Activated effector memory CD4-positive, alpha-beta T cell treated with Interleukin-2 at 50 U/mL for 16 hours (primary cell): ENCODE measurements at regions not wholly inside any gene's neighbourhood (a gene's known extent, or its start where the extent isn't known, plus 50 kb on each side); places are given as distances from the start of the nearest gene placed in this dataset.
"Not testable (repeated sequence)": the region's sequence is repeated elsewhere in the genome, so short reads cannot be mapped to it uniquely, and the experiment has no call there.

Source experiments
- DNase-seq: peaks from one replicate; pipeline ENCODE4 v3.0.0-alpha.2; 2020

- DNase-seq, result no peak
Measured at GRCh38 chr17:36823850-36824677, 113.2 kb upstream of the LHX1 start.

GRCh38 chr17:36824678-36825101 is 112.6 kb upstream of the LHX1 start:
- no peak for DNase-seq

GRCh38 chr17:36825113-36825512 is 112.2 kb upstream of the LHX1 start:
- DNase-seq, result no peak

GRCh38 chr17:36825521-36825920 is 111.8 kb upstream of the LHX1 start:
- no peak for DNase-seq

GRCh38 chr17:36825951-36826350 is 111.3 kb upstream of the LHX1 start:
- DNase-seq, result no peak

- no peak for DNase-seq
Measured at GRCh38 chr17:36827081-36827480, 110.2 kb upstream of the LHX1 start.

- DNase-seq, result no peak
Measured at GRCh38 chr17:36829676-36830075, 107.6 kb upstream of the LHX1 start.

GRCh38 chr17:36833279-36833678 is 104.0 kb upstream of the LHX1 start:
- DNase-seq, result no peak

GRCh38 chr17:36835036-36835435 is 102.2 kb upstream of the LHX1 start:
- no peak for DNase-seq

GRCh38 chr17:36837195-36837938 is 99.9 kb upstream of the LHX1 start:
- DNase-seq, result no peak

GRCh38 chr17:36837939-36838272 is 99.4 kb upstream of the LHX1 start:
- DNase-seq, result no peak

- no peak for DNase-seq
Measured at GRCh38 chr17:36839256-36839655, 98.0 kb upstream of the LHX1 start.

GRCh38 chr17:36840796-36841195 is 96.5 kb upstream of the LHX1 start:
- DNase-seq, result no peak

GRCh38 chr17:36842231-36842819 is 95.0 kb upstream of the LHX1 start:
- DNase-seq, result no peak

GRCh38 chr17:36842963-36843558 is 94.2 kb upstream of the LHX1 start:
- no peak for DNase-seq

- DNase-seq, result no peak
Measured at GRCh38 chr17:36844013-36844412, 93.3 kb upstream of the LHX1 start.

GRCh38 chr17:36844601-36845000 is 92.7 kb upstream of the LHX1 start:
- DNase-seq, result no peak

GRCh38 chr17:36845916-36846315 is 91.4 kb upstream of the LHX1 start:
- DNase-seq, result no peak

GRCh38 chr17:36846410-36847292 is 90.6 kb upstream of the LHX1 start:
- no peak for DNase-seq

- no peak for DNase-seq
Measured at GRCh38 chr17:36848008-36848902, 89.0 kb upstream of the LHX1 start.

- not testable (repeated sequence) for DNase-seq
Measured at GRCh38 chr17:36849020-36849419, 88.3 kb upstream of the LHX1 start.
